ENCODE measurements at regions not wholly inside any gene's neighbourhood (a gene's known extent, or its start where the extent isn't known, plus 50 kb on each side); places are given as distances from the start of the nearest gene placed in this dataset.

DNA sequence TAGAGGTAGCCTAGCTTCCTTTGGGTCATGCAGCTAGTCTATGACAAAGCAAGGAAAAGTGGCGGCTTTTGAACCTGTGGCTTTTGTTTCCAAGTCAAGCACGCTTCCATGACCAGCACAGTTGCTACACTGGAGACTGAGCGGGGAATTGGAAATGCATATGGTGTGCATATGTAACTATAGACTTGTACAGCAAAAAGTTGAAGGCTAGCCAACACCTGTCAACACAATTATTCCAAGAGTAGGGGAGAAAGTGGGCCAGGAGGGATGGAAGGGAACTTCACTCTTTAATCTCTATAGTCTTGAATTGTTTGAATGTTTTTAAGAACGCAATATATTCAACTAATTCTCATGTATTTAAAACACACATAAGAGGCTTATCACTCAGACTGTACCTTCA lies 218.5 kb upstream of the CADM1 start:
- TF ChIP-seq ZNF230 (CRISPR knock-in tag; IDR thresholded peaks at IDR 0.05), result no peak
- TF ChIP-seq ZNF616 (CRISPR knock-in tag; IDR thresholded peaks at IDR 0.05; ENCODE audit: low read depth), result no peak

All from HepG2 (cell line).